Body of pancreas (tissue), 4 donors: ENCODE measurements at regions not wholly inside any gene's neighbourhood (a gene's known extent, or its start where the extent isn't known, plus 50 kb on each side); places are given as distances from the start of the nearest gene placed in this dataset.

Experiments used
- ATAC-seq: fragments of 150-250 bp; one replicate; pipeline ENCODE4 v1.9.1; 2016
- DNase-seq, 4 donors: peaks; one replicate each; pipeline ENCODE4 v3.0.0-alpha.2; 2019
- H3K27ac ChIP-seq, 4 donors: fragments of 200-600 bp; sonication (generic); 1 replicate in 3 of 4; 2 replicates in 1 of 4; pipeline versions ENCODE4 v1.5.1 to v1.6.1; 2016 to 2019; ENCODE audit warnings: mild to moderate bottlenecking in 1 of 4, mixed read lengths in 1 of 4, moderate library complexity in 1 of 4
- H3K27me3 ChIP-seq, 2 donors: fragments of 200-600 bp; sonication (generic); one replicate each; pipeline ENCODE4 v1.6.0; 2016; ENCODE audit warnings: mild to moderate bottlenecking in 1 of 2
- H3K36me3 ChIP-seq, 2 donors: fragments of 200-600 bp; sonication (generic); replicated peaks in 1 of 2; 2 replicates each; pipeline ENCODE4 v1.5.1; 2016; ENCODE audit warnings: low read depth in 2 of 2; ENCODE audit not compliant: insufficient read depth in 1 of 2
- H3K4me1 ChIP-seq: fragments of 200-600 bp; sonication (generic); one replicate; pipeline ENCODE4 v1.6.0; 2016
- H3K4me3 ChIP-seq, 2 donors: fragments of 200-600 bp; sonication (generic); 1 replicate in 1 of 2; 2 replicates in 1 of 2; pipeline ENCODE4 v1.5.1; 2016 to 2019
- H3K9me3 ChIP-seq, 3 donors: fragments of 200-600 bp; sonication (generic); 1 replicate in 2 of 3; 2 replicates in 1 of 3; pipeline ENCODE4 v1.5.1; 2016
- CTCF ChIP-seq, 7 experiments: fragments of 450-650 bp in 4 of 7; fragments of 200-600 bp in 3 of 7; sonication (generic) in 3 of 7; IDR thresholded peaks; one replicate each; pipeline ENCODE4 v1.5.1; 2016 to 2019; ENCODE audit warnings: antibody characterized with exemption in 7 of 7
- POLR2A ChIP-seq, 3 donors: fragments of 450-650 bp; IDR thresholded peaks; one replicate each; pipeline ENCODE4 v1.6.1; 2016; ENCODE audit warnings: antibody characterized with exemption in 3 of 3, mild to moderate bottlenecking in 2 of 3
- WGBS, 2 donors: methylation state at CpG; one replicate each; pipeline ENCODE4 v1.1.5; 2017; 5-methylcytosine and 5-hydroxymethylcytosine counted together
- intact Hi-C: fragments of 100-400 bp; cut with DNase I; formaldehyde crosslinking; loops from one replicate; pipeline ENCODE4 v1.15.1; 2023

DNA sequence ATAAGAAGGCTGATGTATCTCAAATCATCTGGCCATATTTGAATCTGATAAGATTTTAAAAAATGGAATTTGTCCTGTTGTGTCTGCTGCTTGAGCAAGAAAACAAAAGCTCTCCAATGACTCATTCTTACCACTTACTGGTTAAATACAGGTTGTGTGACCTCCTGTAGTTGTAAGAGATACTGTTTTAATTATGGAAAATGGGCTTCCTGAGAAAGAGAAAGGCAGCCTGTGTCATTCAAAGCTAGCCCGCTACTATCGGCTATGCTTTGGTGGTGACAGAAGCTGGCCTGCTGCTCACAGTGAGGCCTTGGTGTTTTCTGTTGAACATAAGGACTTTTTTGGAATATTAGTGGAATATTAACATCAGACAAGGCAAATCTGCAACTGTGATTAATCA lies 1722.1 kb upstream of the PCDH10 start:
- Histone ChIP-seq H3K4me1 (no peaks in the 10 kb centered on the region), H3K4me3 (no peak overlapping the region), H3K9me3 (no peaks in the 10 kb centered on the region), H3K27ac (no peak overlapping the region), H3K27me3 (no peaks in the 10 kb centered on the region), H3K36me3 (no peaks in the 10 kb centered on the region)
- ATAC-seq = no peak
- TF ChIP-seq POLR2A (IDR thresholded peaks at IDR 0.05) (no peak), CTCF (IDR thresholded peaks at IDR 0.05) (no peak)
- 55 to 81% methylated on average over 2 of the region's 2 CpGs for WGBS, 2 donors
- no peak for DNase-seq
- intact Hi-C loops = no loop called here

GRCh38 chr4:131430302-131430701 lies 1718.8 kb upstream of the PCDH10 start:
- DNase-seq = peak in 1 of 4 donors; percentile 22
- Histone ChIP-seq H3K27me3 (no peaks in the 10 kb centered on the region), H3K36me3 (no peaks in the 10 kb centered on the region), H3K4me3 (no peak overlapping the region), H3K9me3 (no peaks in the 10 kb centered on the region), H3K4me1 (no peaks in the 10 kb centered on the region), H3K27ac (no peak overlapping the region)
- no peak for ATAC-seq
- TF ChIP-seq POLR2A (IDR thresholded peaks at IDR 0.05) (no peak), CTCF (IDR thresholded peaks at IDR 0.05) (peak in 3 of 7 experiments; percentile 19 to 41 (median 25))
- intact Hi-C loops = no loop called here
- 36 to 51% methylated on average over 3 of the region's 3 CpGs for WGBS, 2 donors

DNA sequence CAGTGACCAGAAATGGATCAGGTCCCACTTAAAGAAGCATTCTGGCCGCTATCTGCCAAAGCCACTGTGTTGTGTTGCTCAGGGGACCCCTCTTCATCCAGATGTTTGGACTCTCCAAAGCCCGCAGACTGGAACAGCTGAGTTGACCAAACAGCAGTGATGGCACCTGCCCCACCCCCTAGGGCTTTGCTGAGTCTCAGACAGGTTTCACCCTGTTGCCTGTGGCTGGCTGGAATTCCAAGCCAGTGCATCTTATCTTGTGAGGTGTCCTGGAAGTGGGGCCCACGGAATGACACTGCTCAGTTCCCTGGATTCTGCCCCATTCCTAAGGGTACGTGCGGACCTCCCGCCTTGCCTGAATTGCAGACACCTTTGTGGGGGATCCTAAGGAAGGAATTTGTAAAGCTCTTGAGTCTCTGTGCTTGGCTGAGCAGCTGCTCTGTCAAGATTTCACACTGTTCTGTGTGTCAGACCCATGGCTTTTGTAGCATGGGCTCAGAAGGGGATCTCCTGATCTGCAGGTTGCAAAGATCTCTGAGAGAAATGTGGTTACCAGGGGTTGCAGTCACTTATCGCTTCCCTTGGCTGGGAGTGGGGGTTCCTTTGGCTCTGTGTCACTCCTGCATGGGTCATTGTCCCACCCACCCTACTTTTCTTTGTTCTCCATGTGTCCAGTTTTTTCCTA lies 1707.9 kb upstream of the PCDH10 start:
- DNase-seq = no peak
- ATAC-seq = no peak

GRCh38 chr4:131447883-131448282 lies 1701.2 kb upstream of the PCDH10 start:
- ATAC-seq (no peak), DNase-seq (no peak)
- no peak overlapping the region for H3K27ac ChIP-seq
- no peaks in the 10 kb centered on the region for H3K36me3 ChIP-seq
- H3K4me3 ChIP-seq = no peak overlapping the region
- no peaks in the 10 kb centered on the region for H3K9me3 ChIP-seq
- intact Hi-C loops = no loop called here
- TF ChIP-seq CTCF (IDR thresholded peaks at IDR 0.05) = no peak
- TF ChIP-seq POLR2A (IDR thresholded peaks at IDR 0.05) = no peak
- no peaks in the 10 kb centered on the region for H3K4me1 ChIP-seq
- WGBS, 2 donors = 57 to 66% methylated on average over 6 of the region's 6 CpGs
- no peaks in the 10 kb centered on the region for H3K27me3 ChIP-seq

More for the DNA sequence above, 1707.9 kb upstream of the PCDH10 start:
- Histone ChIP-seq H3K36me3 (no peaks in the 10 kb centered on the region), H3K27me3 (no peaks in the 10 kb centered on the region), H3K4me3 (no peak overlapping the region), H3K4me1 (no peaks in the 10 kb centered on the region), H3K27ac (no peak overlapping the region), H3K9me3 (no peaks in the 10 kb centered on the region)
- intact Hi-C loops = no loop called here
- 82 to 95% methylated on average over 5 to 7 of the region's 7 CpGs for WGBS, 2 donors
- TF ChIP-seq POLR2A (IDR thresholded peaks at IDR 0.05) (no peak), CTCF (IDR thresholded peaks at IDR 0.05) (no peak)

- no peaks in the 10 kb centered on the region for H3K4me1 ChIP-seq
- H3K4me3 ChIP-seq = no peak overlapping the region
- H3K9me3 ChIP-seq = no peaks in the 10 kb centered on the region
- H3K27ac ChIP-seq = no peak overlapping the region
- no peaks in the 10 kb centered on the region for H3K27me3 ChIP-seq
- DNase-seq (no peak), ATAC-seq (no peak)
- 78 to 94% methylated on average over 1 of the region's 1 CpG for WGBS, 2 donors
- no peaks in the 10 kb centered on the region for H3K36me3 ChIP-seq
- intact Hi-C loops = no loop called here
- TF ChIP-seq POLR2A (IDR thresholded peaks at IDR 0.05) (no peak), CTCF (IDR thresholded peaks at IDR 0.05) (no peak)
Observed at GRCh38 chr4:131450572-131451209, 1698.4 kb upstream of the PCDH10 start.
